SKM-1 treated with dmso at 0.1 percent for 144 hours (cell line): ENCODE measurements at regions not wholly inside any gene's neighbourhood (a gene's known extent, or its start where the extent isn't known, plus 50 kb on each side); places are given as distances from the start of the nearest gene placed in this dataset.
A peak's percentile ranks its signal among the peaks of the same experiment; 100 is the strongest.

Experiments used
- DNase-seq: peaks from one replicate; lab custom pipeline; 2025; ENCODE audit not compliant: unreplicated experiment; lab: John Stamatoyannopoulos, UW

DNA sequence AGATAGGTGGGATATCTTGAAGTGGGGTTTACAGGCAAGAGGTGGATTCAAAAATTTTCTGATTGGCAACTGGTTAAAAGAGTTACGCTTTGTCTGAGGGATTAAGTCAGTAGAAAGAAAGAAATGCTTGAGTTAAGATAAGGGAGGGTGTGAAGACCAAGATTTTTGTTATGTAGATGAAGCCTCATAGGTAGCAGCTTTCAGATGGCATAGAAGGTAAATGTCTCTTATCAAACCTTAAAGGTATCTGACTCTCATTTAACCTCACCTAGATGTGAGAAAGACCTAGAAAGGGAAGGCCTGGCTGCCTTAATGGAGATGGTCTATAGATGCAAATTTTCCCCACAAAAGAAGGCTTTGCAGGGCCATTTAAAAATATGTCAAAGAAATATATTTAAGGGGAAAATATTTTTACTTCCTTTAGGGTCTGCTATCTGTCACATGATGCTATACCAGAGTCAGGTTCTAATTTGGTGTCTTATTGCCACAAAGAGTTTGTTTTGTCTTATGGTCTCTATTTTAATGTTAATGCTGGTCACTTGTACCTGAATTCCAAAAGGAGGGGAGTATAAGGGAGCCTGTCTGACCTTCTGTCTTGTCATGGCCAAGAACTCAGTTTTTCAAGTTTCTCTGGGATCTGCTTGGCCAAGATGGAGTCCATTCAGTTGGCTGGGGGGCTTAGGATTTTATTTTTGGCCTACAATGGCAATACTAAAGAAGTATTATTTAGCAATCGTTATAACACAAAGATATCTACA is 699.1 kb upstream of the AMOT start:
- no peak for DNase-seq

DNA sequence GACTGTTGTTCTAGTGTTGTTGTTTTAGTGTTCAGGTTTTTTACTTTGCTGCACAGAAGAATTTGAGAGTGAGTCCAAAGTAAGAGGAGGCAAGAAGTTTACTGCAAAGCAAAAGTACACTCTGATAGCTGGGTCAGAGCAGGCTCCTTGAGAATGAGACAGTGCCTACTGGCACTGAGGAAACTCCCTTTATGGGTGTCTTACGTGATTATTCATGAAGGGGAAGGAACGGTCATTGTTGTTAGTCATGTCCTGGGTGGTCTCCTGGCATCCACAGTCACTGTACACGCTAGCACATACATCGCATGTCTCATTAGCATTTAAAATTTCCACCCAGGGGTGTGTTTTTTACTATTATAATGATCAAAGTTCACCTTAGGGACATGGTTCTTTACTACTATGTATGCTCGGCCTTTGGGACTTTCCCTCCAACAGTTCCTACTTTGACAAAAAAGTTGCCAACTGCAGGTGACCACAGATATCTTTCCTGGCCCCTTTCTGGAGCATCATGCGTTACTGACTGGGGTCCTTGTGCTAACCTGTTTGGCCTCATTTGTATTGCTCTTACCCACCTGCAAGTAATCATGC is 688.9 kb upstream of the AMOT start:
- DNase-seq = no peak

DNA sequence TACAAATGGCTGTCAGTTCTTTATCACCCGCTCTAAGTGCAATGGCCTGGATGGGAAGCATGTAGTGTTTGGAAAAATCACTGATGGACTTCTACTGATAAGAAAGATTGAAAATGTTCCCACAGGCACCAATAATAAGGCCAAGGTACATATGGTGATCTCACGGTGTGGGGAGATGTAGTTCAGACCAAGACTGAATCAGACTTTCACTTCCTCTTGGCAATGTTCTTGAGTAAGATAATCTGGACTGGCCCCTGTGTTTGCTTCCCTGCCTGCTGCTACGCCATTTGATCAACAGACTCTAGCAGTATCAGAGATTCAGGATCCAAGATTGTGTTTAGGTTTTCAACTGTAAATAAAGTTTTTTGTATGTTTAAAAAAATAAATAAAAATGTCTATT is 682.2 kb upstream of the AMOT start:
- peak; percentile 27 for DNase-seq

DNA sequence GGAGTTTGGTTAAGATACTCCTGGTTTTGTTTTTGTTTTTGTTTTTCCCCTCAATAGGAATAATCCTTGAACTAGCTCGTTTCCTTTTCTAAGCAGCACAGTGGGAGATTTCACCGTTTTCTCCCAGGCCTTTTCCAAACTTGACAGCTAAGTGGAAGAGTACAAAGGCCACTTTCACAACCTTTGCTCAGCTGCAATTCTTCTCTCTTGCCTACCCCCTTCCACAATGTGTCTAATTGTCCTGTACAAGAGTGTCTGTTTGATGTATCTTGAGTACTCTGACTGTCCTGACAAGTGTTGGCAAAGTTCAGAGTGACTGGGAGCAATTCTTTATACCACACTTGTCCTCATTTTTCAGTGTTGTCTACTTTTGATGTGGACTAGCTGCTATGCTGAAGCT is 674.3 kb upstream of the AMOT start:
- DNase-seq = no peak

DNA sequence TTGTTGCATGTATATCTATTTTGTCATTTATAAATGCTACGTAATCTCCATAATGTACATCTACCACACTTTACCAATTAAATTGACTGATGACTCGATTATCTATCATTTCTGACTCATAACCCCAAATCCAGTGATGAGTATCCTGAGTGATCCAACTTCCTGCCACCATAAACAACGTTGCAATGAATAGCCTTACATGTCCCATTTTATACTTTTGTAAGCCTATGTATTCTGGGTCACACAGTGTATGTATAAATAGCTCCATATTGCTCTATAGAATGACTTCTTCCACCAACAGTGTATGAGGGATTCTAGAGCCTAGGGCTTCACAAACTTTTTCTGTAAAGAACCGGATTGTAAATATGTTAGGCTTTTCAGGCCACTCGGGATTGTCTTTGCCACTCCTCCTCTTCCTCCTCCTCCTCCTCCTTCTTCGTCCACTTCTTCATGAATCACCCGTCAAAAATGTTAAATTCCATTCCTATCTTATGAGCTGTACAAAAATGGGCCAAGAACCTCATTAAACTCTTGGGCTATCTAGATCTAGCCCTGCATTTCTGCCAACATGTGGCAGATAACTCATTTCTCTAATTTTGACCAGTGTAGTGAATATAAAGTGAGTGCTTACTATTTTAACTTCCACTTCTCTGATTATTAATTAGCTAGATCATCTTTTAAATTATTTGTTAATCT is 672.2 kb upstream of the AMOT start:
- no peak for DNase-seq

DNA sequence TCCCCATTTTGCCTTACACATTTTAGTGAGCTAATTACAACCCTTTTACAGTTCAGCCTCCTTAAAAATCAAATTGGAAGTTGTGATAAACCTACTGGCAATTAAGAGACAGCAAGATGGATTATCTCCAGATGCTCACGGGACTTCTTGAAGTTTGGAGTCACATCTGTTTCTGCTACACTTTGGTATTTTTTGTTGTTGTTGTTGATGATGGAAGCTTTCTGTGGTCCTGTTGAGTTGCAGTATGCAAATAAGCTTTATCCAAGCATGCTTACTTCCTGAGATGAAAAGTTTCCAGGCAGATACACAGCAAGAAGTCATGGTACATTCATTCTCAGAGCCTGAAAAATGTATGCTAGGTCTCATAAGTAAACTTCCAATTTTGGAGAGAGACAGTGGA is 670.0 kb upstream of the AMOT start:
- no peak for DNase-seq

DNA sequence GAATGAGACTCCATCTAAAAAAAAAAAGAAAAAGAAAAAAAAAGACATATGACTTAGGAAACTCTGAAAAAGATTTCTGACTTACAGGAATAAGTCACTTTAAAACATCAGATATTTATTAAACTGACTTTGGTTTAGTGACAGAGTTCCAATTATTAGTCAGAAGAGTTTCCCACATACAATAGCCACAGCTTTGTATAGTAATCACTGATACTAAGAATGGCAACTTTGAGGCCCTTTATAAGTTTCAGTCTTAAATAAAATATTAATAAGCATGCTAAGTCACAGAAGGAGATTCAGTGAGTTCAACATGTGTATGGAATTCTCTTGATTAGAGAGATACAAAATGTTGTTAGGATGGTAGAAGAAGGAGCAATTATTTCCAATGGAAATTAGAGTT is 652.3 kb upstream of the AMOT start:
- no peak for DNase-seq

DNA sequence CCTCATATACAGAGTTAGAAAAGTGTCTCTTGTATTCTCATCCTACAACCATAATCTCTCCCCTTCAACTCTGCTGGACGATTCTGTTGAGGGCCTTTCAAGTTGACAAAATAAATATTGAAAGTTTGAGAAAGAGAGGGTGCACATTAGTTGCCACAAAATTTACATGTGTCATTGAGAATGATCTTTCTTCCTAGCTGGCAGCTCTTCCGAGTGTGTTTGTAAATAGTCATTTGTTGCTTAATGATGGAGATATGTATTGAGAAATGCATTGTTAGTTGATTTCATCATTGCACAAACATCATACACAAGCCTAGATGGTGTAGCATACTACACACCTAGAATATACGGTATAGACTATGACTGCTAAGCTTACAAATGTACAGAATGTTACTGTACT is 632.8 kb upstream of the AMOT start:
- no peak for DNase-seq

DNA sequence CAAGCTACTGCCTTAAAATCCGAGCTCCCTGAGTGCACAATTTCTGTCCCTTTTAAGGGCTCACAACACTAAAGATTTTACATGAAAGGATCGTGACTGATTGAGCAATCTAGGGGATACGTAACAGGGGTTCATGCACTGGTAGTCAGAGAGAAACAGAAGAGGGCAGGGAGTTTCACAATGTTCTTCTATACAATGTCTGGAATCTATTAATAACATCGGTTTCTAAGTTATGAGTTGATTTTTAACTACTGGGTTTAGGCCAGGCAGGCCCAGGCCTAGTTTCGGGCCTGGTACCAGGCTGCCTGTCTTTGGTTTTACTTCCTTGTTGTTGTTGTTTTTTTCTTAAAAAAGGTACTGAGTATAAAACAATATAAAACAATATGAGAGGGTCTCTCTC is 632.4 kb upstream of the AMOT start:
- DNase-seq = peak; percentile 6

DNA sequence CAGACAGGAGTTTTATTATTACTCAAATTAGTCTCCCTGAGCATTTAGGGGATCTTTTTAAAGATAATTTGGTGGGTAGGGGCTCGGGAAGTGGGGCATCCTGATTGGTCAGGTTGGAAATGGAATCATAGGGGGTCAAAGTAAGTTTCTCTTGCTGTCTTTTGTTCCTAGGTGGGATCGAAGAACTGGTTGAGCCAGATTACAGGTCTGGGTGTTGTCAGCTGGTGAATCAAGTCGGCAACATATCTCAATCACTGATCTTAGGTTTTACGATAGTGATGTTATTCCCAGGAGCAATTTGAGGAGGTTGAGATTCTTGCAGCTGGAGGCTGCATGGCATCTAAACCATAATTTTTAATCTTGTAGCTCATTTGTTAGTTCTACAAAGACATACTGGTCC is 629.5 kb upstream of the AMOT start:
- DNase-seq = no peak

DNA sequence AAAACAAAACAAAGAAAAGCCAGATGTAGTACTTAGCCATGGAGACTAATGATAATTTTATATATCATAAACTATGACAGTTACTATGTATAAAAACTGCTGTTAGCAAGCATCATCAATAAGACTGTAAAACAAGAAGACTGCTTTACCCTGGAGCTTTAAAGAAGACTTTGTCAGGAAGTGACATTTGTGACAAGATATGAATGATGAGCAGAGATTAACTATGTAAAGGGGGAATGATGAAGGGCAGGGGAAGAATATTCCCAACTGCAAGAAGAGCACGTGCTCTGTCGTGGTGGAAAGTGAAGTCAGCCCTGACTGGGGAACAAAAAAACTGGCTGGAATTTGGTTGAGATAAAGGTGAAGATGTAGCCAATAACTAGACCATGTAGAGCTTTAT is 617.1 kb upstream of the AMOT start:
- no peak for DNase-seq

DNA sequence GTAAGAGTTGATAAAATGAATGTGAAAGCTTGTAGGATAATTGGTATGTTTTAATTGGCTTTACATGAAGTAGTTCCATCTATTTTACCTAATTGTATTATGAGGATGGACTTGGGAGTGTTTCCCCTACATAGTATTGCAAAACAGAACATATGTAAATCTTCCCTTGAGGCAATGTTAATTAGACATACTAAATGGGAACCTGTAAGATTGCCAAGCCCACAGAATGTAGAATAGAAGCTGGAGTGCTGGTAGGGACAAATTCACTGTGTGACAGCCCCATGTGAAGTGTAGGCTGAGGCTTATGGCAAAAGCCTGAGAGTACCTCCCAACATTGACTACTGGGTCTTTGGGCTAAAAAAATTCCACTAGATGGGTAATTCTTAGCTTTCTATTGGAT is 615.0 kb upstream of the AMOT start:
- no peak for DNase-seq

DNA sequence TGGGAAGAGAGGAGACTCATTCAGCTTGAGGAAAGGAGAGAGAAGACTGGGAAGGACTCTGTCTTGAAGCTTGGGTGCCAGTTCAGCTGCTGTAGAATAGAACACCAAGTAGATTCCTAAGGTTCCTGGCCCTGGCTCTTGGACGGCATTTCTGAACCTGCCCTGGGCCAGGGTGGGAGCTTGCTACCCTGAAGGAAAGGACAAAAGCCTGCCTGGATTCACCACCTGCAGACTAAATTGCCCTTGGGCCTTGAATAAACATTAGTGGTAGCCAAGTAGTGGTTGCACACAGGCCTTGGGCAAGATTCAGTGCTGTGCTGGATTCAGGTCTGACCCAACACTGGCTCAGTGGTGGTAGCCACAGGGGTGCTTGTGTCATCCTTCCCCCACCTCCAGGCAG is 588.4 kb upstream of the AMOT start:
- DNase-seq = no peak

DNA sequence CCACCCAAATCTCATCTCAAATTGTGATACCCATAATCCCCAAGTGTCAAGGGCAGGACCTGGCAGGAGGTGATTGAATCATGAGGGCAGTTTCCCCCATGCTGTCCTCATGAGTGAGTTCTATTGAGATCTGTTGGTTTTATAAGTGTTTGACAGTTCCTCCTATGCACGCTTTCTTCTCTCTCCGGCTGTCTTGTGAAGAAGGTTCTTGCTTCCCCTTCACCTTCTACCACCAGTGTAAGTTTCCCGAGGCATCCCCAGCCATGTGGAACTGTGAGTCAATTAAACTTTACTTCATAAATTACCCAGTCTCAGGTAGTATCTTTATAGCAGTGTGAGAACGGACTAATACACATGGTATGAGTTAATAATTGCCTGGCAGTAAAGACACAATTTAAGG is 581.7 kb upstream of the AMOT start:
- no peak for DNase-seq

DNA sequence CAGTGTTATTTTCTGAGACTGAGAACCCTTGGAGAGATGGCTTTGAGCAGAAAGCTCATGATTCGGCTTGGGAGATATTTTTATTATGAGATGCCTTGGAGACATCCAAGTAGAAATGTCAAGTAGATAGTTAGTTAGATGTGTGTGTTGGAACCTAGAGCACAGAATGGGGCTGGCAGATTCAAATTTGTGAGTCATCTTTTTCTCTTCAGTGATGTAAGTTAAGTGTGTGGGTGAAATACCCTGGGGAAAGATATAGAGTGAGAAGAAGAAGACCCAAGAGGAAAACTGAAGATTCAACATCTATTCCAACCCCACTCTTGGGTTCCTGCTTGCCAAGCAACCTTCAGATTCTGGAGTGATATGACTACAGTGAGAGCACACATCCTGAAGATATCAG is 580.8 kb upstream of the AMOT start:
- DNase-seq = no peak

DNA sequence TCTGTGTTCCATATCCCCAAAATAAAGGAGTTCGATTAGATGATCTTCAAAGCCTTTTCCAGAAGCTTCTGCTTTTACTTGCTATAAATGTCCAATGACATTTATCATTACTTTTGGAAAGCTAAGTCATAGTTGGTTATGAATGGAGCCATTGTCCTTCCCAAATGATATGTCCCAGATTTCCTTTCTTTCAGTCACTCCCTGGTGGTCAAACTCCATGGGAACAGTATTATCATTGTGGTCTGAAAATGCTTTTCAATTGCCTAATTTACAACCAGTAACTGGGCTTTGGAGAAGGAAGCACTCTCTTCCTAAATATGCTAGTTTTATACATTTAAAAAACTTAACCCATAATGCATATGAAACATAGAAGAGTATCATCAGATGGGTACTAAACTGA is 571.5 kb upstream of the AMOT start:
- DNase-seq = no peak

DNA sequence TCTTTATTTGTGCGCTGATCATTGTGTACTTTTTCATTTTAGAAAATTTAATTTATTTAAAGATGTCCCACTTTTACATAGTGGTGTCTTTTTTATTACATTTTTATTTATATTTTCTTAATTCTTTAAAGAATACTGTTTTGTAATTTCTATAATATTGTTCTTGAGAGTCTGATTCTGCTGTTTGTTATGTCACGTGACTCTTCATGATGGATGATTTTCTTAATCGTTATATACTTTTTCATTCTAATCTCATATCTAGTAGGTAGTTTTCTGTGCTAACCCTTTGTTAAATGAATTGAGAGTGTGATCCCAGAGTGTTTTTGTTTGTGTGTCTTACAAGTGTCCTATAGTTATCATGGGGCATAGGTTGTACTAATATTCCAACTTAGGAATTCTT is 568.2 kb upstream of the AMOT start:
- DNase-seq = no peak

DNA sequence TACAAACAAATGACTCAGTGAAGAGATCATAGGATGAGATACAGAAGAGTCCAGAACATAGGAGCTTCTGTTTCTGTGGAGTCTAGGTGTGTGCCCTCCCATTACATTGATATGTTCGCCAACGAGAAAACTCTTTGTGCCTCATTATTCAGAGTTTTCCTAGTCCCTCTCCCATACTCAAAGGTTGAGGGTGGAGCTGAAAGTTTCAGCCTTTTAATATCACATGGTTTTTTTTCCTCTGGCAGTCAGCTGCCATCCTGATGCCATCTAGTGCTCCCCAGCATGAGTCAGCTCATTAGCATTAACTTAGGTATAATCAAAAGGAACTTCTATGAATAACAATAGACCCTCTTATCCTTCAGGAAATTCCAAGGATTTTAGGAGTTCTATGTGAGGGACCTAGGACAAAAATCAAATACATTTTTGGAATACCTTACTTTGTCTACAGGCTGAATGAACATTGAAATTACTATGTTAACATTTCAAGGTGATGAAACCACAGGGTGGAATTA is 559.6 kb upstream of the AMOT start:
- no peak for DNase-seq

DNA sequence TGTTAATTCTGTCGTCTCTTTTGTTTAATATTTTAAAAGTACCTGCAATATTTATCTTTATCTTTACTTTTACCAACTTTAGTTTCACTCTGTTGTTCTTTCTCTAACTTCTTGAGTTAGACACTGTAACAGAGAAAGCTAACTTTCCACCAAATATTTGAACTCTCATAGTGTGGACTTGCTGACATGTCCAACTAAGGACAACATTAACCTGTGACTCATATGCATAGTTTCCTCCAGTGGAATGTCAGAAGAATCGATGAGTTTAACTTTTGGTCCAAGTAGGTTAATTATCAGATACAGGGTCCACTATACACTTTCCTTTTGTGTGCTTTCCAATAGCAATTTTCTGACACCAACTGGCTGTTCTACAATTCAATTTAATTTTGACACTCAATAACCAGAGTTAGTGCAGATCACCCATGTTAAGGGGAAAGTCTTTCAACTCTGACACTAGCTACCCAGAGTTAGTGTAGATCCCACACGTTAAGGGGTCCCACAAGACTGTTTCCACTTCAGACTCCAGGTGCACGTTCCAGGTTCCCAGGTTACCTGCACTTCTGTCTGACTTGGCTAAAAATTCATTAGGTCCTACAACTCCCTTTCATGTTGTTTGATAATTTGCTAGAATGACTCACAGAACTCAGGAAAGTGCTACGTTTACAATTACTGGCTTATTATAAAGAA is 559.0 kb upstream of the AMOT start:
- DNase-seq = no peak

DNA sequence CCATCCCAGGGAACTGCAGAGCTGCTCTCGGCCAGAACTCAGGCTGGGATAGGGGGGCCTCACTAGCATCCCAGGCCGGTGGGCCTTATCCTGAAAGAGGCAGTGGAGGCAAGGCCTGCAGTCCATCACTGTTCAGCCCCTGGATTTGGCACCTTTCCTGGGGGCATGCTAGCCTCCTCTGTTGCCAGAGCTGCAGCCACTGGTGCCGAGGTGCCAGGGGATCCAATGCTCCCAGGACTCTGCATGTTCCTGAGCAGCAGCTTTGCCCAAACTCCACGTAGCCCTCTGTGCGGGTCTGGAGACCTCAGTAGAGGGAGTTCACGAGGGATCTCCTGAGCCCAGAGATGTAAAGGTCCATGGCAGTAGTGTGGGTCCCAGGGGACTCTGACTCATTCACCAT is 551.7 kb upstream of the AMOT start:
- no peak for DNase-seq

DNA sequence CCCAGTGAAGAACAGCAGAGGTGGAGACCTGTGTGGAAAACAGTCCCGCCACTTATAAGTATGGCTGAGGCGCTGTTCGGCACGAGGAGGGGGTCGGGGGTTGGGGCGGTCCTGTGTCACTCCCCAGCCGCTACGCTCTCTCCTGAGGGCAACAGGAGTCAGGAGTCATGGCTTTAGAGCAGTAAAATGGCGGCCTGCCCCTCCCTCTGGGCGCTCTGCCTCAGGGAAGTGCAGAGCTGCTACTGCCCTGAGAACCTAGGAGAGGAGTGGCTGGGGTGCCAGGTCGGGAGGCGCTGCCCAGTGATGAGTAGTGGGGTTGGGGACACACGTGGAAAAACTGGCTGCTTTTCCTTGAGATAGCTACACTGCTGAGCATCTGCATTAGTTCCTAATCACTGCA is 551.2 kb upstream of the AMOT start:
- no peak for DNase-seq

DNA sequence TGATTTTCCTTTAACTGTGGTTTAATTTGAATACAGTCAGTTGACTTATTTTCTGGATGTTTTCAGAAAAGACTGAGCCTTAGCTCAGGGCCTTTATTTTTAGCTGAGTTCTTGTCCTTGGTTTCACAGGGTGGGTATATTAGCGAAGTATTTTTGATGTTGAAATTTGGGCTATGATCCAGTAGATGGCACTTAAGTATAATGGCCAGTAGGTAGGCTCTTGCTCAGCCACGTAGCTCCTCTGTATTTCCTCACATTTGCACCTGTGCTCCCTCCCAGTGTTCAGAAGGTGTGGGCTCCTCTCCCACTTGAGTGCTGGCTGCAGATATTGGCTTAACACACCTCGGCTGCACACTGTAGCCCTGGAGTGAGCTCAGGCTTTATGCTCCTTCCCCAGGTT is 549.9 kb upstream of the AMOT start:
- no peak for DNase-seq
